ENCODE measurements at regions not wholly inside any gene's neighbourhood (a gene's known extent, or its start where the extent isn't known, plus 50 kb on each side); places are given as distances from the start of the nearest gene placed in this dataset.
A peak's percentile ranks its signal among the peaks of the same experiment; 100 is the strongest.

- TF ChIP-seq PPARA (CRISPR knock-in tag; IDR thresholded peaks at IDR 0.05; ENCODE audit: borderline replicate concordance), result no peak
- peak; percentile 66; the same call in 1 of the 2 replicates for TF ChIP-seq ISL1 (CRISPR knock-in tag; IDR thresholded peaks at IDR 0.05)
- peak; percentile 63; the same call in 2 of the 3 replicates for ATAC-seq
These were observed 850.2 kb downstream of the BRINP3 start for GRCh38 chr1:189627427-189627826.

DNA sequence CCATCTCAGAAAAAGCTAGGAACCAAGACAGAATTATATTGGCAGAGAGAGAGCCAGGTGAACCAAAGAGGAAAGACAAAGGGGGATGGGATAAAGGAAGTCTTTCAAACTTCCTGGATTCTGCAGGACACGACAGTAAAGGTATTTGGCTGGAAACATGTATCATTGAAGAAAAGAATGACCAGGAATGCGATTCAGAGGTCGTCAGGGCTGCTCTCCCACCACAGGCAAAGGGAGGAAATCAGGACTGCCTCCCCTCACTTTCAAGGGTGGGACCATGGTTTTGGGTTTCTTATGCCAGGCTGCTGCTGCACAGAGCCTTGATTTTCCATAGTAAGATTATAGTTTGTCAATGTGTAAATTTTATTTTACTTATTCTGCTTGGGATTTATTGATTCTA lies 848.8 kb downstream of the BRINP3 start:
- ATAC-seq, result no peak
- TF ChIP-seq, protein P1, sequence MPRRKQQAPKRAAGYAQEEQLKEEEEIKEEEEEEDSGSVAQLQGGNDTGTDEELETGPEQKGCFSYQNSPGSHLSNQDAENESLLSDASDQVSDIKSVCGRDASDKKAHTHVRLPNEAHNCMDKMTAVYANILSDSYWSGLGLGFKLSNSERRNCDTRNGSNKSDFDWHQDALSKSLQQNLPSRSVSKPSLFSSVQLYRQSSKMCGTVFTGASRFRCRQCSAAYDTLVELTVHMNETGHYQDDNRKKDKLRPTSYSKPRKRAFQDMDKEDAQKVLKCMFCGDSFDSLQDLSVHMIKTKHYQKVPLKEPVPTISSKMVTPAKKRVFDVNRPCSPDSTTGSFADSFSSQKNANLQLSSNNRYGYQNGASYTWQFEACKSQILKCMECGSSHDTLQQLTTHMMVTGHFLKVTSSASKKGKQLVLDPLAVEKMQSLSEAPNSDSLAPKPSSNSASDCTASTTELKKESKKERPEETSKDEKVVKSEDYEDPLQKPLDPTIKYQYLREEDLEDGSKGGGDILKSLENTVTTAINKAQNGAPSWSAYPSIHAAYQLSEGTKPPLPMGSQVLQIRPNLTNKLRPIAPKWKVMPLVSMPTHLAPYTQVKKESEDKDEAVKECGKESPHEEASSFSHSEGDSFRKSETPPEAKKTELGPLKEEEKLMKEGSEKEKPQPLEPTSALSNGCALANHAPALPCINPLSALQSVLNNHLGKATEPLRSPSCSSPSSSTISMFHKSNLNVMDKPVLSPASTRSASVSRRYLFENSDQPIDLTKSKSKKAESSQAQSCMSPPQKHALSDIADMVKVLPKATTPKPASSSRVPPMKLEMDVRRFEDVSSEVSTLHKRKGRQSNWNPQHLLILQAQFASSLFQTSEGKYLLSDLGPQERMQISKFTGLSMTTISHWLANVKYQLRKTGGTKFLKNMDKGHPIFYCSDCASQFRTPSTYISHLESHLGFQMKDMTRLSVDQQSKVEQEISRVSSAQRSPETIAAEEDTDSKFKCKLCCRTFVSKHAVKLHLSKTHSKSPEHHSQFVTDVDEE (CRISPR knock-in tag; IDR thresholded peaks at IDR 0.05), result no peak
- TF ChIP-seq SNAI2 (CRISPR knock-in tag; IDR thresholded peaks at IDR 0.05) (no peak), ESRRG (CRISPR knock-in tag; IDR thresholded peaks at IDR 0.05) (no peak), OSR1 (CRISPR knock-in tag; IDR thresholded peaks at IDR 0.05) (no peak), BACH2 (CRISPR knock-in tag; IDR thresholded peaks at IDR 0.05; ENCODE audit: borderline replicate concordance) (no peak), ARNTL (CRISPR knock-in tag; IDR thresholded peaks at IDR 0.05; ENCODE audit: borderline replicate concordance, low read depth) (no peak), PPARA (CRISPR knock-in tag; IDR thresholded peaks at IDR 0.05; ENCODE audit: borderline replicate concordance) (no peak), ZNF565 (CRISPR knock-in tag; conservative IDR thresholded peaks at IDR 0.05; ENCODE audit: low read depth) (no peak), CSDC2 (CRISPR knock-in tag; IDR thresholded peaks at IDR 0.05) (no peak), TCF4 (CRISPR knock-in tag; IDR thresholded peaks at IDR 0.05; ENCODE audit: borderline replicate concordance) (no peak), RARB (CRISPR knock-in tag; IDR thresholded peaks at IDR 0.05) (no peak), TOX (CRISPR knock-in tag; IDR thresholded peaks at IDR 0.05; ENCODE audit: borderline replicate concordance) (no peak), ZNF8 (CRISPR knock-in tag; IDR thresholded peaks at IDR 0.05) (no peak), ZC3H10 (CRISPR knock-in tag; IDR thresholded peaks at IDR 0.05) (no peak), ZFP30 (CRISPR knock-in tag; IDR thresholded peaks at IDR 0.05) (no peak), CSRNP3 (CRISPR knock-in tag; IDR thresholded peaks at IDR 0.05) (no peak)
- TF ChIP-seq, protein P2, sequence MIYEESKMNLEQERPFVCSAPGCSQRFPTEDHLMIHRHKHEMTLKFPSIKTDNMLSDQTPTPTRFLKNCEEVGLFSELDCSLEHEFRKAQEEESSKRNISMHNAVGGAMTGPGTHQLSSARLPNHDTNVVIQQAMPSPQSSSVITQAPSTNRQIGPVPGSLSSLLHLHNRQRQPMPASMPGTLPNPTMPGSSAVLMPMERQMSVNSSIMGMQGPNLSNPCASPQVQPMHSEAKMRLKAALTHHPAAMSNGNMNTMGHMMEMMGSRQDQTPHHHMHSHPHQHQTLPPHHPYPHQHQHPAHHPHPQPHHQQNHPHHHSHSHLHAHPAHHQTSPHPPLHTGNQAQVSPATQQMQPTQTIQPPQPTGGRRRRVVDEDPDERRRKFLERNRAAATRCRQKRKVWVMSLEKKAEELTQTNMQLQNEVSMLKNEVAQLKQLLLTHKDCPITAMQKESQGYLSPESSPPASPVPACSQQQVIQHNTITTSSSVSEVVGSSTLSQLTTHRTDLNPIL (CRISPR knock-in tag; IDR thresholded peaks at IDR 0.05; ENCODE audit: low read depth), result no peak
- TF ChIP-seq, protein P3, sequence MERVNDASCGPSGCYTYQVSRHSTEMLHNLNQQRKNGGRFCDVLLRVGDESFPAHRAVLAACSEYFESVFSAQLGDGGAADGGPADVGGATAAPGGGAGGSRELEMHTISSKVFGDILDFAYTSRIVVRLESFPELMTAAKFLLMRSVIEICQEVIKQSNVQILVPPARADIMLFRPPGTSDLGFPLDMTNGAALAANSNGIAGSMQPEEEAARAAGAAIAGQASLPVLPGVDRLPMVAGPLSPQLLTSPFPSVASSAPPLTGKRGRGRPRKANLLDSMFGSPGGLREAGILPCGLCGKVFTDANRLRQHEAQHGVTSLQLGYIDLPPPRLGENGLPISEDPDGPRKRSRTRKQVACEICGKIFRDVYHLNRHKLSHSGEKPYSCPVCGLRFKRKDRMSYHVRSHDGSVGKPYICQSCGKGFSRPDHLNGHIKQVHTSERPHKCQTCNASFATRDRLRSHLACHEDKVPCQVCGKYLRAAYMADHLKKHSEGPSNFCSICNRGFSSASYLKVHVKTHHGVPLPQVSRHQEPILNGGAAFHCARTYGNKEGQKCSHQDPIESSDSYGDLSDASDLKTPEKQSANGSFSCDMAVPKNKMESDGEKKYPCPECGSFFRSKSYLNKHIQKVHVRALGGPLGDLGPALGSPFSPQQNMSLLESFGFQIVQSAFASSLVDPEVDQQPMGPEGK (CRISPR knock-in tag; IDR thresholded peaks at IDR 0.05; ENCODE audit: borderline replicate concordance), result no peak
- TF ChIP-seq, protein P4, sequence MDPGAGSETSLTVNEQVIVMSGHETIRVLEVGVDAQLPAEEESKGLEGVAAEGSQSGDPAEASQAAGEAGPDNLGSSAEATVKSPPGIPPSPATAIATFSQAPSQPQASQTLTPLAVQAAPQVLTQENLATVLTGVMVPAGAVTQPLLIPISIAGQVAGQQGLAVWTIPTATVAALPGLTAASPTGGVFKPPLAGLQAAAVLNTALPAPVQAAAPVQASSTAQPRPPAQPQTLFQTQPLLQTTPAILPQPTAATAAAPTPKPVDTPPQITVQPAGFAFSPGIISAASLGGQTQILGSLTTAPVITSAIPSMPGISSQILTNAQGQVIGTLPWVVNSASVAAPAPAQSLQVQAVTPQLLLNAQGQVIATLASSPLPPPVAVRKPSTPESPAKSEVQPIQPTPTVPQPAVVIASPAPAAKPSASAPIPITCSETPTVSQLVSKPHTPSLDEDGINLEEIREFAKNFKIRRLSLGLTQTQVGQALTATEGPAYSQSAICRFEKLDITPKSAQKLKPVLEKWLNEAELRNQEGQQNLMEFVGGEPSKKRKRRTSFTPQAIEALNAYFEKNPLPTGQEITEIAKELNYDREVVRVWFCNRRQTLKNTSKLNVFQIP (CRISPR knock-in tag; IDR thresholded peaks at IDR 0.05; ENCODE audit: borderline replicate concordance, low read depth), result no peak

DNA sequence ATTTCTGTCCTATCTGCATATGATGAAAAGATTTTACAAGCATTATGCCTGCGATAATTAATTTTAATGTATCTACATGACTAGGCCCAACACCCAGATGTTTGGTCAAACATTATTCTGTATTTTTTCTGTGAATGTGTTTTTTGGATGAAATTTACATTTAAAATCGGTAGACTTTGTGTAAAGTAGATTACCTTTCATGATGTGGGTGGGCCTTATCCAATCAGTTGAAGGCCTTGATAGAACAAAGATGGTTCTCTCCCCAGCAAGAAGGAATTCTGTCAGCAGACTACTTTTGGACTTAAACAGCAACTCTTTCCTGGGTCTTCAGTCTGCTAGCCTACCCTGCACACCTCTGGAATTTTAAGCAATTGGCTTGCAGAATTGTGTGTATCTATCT lies 844.0 kb downstream of the BRINP3 start:
- ATAC-seq, result no peak
- no peak for TF ChIP-seq SNAI2 (CRISPR knock-in tag; IDR thresholded peaks at IDR 0.05)
- no peak for TF ChIP-seq ZC3H10 (CRISPR knock-in tag; IDR thresholded peaks at IDR 0.05)
- TF ChIP-seq, protein P2 (CRISPR knock-in tag; IDR thresholded peaks at IDR 0.05; ENCODE audit: low read depth), result no peak
- TF ChIP-seq, protein P3 (CRISPR knock-in tag; IDR thresholded peaks at IDR 0.05; ENCODE audit: borderline replicate concordance), result no peak
- TF ChIP-seq RARB (CRISPR knock-in tag; IDR thresholded peaks at IDR 0.05), result no peak
- TF ChIP-seq ESRRG (CRISPR knock-in tag; IDR thresholded peaks at IDR 0.05), result no peak
- no peak for TF ChIP-seq ZNF70 (CRISPR knock-in tag; IDR thresholded peaks at IDR 0.05)
- TF ChIP-seq TCF4 (CRISPR knock-in tag; IDR thresholded peaks at IDR 0.05; ENCODE audit: borderline replicate concordance), result no peak
- no peak for TF ChIP-seq ZFP3 (CRISPR knock-in tag; IDR thresholded peaks at IDR 0.05)
- TF ChIP-seq ZNF565 (CRISPR knock-in tag; conservative IDR thresholded peaks at IDR 0.05; ENCODE audit: low read depth), result no peak
- TF ChIP-seq PPARA (CRISPR knock-in tag; IDR thresholded peaks at IDR 0.05; ENCODE audit: borderline replicate concordance), result no peak
- no peak for TF ChIP-seq GLIS3 (CRISPR knock-in tag; IDR thresholded peaks at IDR 0.05)

All from SK-N-SH treated with all-trans-retinoic acid at 6 μM for 48 hours (cell line).